Middle frontal gyrus (tissue), 1 donor: ENCODE measurements at regions not wholly inside any gene's neighbourhood (a gene's known extent, or its start where the extent isn't known, plus 50 kb on each side); places are given as distances from the start of the nearest gene placed in this dataset.

Source experiments
- DNase-seq: peaks from one replicate; pipeline ENCODE4 v3.0.0-alpha.2; 2015; ENCODE audit warnings: low spot score; ENCODE audit errors: extremely low spot score

DNA sequence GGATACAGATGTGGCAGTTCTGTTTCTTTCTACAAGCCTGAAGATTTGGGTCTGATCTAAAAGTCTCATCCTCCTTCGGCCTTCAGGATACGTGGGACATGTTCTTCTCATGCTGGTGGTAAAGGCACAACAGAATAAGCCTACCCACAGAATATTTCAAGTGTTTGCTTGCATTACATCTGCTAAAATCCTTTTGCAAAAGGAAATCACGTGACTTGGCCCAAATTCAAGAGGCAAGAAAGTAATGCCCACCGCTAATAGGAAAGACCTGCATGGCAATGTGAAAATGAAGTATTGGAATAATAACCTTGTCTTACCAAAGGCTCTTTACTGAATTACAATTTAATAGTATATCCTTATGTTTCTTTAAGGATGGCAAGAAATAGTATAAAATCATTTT lies 439.9 kb upstream of the TGFBR2 start:
- DNase-seq: no peak

DNA sequence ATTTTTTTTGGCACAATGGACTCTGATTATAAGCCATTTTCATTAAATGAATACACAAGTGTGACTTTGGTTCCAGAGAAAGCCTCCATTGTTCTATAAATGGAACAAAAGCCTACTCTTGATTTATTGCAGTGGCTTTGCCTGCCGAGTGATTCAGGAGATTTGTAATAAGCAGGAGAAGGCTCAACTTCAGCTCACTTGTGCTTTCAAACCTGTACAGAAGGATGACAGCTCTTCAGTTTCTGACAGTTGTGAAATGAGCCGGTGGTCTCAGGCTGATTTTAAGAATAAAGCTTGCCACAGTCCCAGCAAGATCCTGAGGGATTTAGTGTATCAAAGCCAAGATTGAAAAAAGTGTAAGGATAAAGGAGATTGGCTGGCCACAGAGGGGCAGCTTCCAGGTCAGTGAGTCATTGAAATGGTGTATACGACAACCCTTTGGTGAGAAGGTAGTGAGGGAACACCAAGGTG lies 438.8 kb upstream of the TGFBR2 start:
- peak; percentile 16 for DNase-seq

DNA sequence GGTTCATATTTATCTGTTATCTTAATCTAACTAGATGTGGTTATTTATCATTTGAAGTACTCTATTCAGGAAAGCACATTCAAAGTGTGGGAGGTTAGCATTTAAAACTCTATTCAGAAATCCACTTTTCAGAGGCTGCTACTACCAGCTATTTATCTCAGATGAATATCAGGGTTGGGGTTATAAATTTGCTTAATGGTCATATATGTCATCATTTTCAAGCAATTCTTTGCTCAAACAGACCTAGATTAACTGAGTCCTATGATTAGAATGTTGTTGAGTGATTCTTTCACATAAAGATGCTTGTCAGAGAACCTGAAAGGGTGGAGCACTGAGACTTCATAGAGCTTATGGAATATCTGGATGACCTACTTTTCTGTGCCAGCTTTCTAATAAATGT lies 436.9 kb upstream of the TGFBR2 start:
- no peak for DNase-seq

DNA sequence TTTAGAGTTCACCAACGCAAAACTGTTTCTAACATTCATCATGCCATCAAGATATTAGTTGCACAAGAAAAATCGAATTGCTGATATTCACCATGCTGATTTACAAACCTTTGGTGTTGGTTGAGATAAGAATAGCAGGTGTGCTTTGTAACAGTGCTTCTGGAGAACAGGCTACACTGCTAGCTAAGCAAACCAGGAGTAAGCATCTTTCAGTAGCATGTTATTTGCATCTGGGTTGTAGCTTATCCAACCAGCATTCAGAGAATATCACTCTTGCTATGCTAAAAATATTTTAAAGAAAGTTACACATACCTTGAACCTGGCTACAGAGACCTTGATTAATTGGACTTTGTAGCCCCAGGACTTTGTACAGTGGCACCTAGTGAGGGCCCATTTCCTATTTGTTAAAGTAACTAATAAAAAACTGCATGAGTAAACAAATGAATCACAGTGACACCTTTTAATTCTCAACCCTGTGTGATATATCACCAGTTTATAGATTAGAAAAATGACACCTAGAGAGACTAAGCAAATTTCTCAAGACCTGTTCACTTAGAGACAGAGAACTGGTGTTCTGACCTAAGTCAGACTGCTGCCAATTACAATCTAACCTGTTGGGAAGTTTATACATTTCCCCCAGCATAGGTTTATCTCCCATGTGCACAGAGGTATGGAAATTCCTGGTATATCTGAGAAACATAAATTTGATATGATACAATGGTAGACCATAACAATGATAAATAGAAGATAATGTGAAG lies 435.5 kb upstream of the TGFBR2 start:
- no peak for DNase-seq

DNA sequence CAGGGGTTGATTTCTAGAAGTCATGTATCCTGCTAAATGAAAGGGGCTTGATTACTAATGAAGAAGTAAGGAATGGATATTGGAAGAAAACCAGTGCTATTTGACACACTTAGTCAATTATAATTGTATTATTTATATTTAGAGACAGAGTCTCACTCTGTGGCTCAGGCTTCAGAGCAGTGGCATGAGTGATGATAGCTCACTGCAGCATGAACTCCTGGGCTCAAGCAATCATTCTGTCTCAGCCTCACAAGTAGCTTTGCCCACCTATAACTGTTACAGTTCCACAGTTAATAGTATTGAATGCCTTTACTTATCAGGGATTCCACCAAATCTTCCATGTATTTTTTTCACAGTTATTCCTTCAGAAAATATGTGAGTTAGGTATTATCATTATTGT lies 432.0 kb upstream of the TGFBR2 start:
- no peak for DNase-seq

DNA sequence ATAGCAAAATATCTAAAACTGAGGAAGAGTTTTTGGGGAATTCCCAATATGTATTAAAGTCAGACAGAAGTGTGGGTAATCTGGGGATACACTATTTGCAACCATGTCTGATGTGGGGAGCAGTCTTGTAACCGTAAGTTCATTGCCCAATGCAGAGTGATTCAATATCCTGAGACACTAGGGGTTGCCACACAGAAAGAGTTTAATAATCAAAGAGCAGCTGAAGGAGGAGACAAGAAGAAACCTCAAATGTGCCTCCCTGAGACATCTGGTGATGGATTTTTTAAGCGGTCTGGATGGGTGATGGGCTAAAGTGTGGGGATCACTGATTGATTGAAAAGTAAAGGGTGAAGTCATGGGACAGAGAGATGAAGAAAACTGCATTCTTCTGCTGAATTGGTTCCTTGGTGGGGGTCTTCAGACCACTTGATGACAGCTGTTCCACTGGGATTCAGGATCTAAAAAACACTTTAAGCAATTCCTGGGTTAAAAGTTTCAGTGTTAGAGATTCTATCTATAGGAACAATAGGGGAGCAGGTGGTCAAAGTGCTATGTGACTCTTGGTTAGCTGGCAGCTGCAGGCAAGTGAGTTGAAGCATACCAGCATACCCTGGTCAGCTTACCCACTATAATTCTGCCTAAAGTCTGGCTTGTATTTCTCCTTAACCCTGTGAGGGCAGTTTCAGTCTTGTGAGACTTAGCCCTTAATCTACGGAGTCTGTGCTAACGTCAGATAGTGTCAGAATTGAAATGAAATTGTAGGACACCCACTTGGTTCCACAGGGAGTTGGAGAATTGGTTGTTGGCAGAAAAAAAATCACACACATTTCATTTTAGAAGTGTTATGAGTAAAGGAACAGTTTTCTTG lies 425.9 kb upstream of the TGFBR2 start:
- DNase-seq: no peak

DNA sequence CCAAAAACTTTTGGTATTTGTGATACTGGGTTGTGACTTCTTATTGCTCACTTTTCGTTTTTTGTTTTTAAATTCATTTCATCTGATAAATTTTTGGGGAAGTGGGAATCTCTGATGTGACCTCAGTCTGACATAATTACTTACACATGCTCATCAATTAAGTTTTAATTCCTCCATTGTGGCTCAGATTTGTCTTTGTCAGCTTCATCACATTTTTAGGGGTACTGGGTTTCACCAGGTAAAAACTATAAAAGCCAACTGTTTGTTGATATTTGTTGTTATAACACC lies 425.3 kb upstream of the TGFBR2 start:
- no peak for DNase-seq

DNA sequence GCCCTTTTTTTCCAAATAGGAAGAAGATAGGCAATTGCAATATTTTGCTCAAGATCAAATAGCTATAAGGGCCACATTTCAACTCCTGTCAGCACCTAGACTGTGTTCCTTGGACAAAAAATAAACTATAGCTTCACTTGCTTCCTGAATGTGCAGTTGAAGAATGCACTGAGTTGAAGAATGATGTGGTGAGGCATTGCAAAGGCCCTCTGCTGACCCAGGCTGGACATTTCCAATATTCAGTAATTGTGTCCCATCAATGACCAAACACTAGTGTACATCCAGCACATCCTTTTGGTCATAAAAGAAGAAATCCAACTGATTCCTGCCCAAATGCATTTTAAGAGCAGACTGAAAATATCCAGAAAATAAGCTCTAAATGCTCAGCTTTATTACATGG lies 424.8 kb upstream of the TGFBR2 start:
- DNase-seq: no peak

DNA sequence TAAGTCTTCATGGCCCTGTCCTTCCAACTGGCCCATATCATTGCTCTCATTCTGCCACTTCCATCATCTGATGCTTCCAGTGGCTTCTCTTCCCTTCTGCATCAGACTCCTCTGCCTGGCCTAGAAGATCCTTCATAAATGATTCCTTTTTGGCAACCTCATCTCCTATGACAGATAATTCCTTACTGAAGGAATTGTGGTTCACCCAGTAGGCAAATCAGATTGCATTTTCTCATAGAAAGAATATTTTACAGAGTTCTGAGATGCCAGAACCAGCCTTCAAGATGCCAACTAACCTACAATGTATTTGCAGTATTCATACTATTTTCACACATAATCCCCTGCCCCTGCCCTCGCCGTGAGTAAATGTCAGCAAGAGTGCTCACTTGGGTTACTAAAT lies 423.0 kb upstream of the TGFBR2 start:
- no peak for DNase-seq

DNA sequence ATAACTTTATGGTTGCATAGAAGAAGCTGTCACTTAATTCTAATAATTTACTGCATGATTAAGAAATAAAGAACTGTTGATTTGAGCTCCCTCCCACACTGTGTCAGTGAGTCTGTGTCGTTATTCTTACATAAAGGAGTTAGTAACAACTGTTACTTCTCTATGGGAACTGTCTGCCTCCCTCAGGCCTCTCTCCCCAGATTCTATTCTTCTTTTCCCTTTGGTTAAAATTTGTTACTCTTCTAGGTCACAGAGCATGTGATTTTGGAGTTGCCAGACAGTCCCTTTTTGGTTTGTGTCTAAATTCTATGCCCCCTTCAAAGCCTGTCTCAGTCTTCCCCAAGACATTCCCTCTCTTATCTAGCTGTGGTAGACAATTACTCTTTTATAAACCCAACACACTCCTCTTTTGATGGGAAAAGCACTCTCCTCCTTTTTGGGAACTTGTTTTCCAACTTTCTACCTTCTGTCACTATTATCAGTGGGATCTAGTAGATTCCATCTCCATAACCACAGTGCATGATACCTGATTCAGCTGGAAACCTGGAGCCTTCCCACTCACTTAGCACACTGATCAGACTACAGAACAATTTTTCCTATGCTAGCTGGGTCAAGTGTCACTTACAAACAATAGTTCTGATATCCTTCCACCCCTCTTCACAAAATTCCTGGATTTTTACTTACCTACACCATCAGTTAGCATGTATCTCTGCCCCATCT lies 422.1 kb upstream of the TGFBR2 start:
- DNase-seq: no peak

DNA sequence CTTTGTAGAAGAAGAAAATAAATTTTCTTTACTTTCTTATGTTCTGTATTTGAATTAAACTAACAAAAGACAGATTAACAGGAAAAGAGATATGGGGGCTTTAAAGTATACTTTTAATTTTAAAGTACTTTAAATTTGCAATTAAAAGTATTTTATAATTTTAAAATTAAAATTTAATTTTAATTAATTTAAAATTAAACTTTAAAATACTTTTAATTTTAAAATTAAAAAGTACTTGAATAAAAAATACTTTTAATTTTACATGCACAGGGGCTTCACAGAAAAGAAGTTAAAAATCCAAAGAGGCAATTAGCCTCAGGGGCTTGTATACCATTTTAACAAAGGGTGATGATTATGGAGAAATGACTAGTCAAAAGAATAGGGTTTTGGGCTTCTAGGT lies 420.5 kb upstream of the TGFBR2 start:
- no peak for DNase-seq

DNA sequence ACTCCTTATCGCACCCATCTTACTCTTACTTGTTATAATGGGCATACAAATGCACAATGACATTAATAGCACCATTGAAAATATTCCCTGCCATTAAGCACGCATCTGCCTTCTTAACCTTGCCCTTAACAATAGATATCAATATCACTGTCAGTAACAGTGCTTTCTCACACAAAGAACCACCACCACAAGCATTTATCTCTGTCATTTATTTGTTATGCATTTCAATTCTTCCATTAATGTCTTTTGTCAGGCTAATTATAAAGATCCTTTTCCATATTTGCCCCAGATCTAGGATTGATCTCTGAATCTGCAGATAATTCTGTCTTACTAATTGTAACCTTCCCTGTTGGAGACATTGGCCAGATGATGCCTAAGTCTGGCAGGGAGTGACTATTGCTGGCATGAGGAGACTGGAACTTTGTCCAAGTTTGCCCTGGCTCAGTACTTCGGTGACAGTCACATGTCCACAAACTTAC lies 419.6 kb upstream of the TGFBR2 start:
- no peak for DNase-seq

DNA sequence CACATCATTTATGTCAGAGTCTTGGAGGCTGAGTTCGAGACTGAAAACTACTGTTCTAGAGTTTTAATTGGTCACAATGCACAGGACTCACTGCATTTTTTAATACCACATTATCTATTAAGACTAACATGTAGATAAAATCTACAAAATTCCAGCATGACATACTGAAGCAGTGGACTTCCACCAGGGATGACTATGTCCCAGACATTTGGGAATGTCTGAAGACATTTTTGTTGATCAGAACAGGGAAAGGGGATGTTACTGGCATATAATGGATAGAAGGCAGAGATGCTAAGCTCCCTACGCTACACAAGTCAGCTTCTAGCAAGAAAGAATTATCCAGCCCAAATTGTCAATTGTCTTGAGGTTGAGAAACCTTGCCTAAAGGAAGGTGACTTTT lies 419.0 kb upstream of the TGFBR2 start:
- no peak for DNase-seq

DNA sequence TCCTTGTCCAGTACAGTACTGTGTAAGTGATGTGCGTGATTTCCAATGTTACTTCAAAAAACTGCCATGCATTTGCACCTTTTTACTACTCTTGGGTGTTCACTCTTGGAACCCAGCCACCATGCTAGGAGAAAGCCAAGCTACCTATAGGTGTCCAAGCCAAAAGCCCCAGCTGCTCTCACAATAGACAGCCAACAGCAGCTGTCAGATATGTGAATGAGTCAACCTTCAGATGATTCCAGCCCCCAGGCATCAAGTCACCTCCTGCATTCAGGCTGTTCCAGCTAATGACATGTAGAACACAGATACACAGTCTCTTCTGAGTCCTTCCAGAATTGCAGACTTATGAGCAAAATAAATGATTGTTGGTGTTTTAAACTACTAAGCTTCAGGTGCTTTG lies 417.7 kb upstream of the TGFBR2 start:
- DNase-seq: no peak

DNA sequence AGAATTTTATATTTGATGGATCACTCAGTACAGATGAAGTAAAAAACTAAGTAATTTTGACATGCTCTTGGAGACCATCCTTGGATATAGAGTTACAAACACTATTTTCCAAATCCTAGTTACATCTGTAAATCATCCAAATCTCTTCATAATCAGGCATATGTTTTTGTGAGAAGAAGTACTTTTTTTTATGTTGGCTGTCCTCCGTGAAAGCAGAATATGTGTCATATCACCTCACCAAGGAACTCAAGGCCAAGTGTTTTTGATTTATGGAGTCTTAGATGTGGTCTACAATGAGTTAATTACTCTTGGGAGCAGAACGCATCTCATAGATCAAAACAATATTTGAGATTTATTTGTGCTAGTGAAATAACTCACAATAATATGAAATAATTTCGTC lies 416.5 kb upstream of the TGFBR2 start:
- DNase-seq: no peak

DNA sequence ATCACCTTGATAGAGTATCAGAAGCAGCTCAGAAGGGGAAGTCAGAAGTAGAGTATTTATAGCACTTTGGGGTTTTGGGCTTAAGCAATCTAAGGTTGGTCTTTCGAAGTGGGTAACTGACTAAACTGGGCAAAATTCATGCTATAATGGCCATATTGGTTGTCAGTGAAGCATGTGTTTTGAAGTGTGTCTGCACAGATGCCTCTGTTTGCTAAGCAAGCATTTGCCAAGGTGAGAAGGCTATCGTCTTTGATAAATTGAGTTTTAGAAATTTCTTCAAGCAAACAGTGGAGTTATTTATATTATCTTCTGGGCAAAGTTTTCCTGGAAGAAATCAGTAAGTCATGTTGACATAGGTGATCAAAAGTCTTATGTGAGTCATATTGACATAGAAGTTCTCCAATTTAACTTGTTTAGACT lies 412.8 kb upstream of the TGFBR2 start:
- no peak for DNase-seq

DNA sequence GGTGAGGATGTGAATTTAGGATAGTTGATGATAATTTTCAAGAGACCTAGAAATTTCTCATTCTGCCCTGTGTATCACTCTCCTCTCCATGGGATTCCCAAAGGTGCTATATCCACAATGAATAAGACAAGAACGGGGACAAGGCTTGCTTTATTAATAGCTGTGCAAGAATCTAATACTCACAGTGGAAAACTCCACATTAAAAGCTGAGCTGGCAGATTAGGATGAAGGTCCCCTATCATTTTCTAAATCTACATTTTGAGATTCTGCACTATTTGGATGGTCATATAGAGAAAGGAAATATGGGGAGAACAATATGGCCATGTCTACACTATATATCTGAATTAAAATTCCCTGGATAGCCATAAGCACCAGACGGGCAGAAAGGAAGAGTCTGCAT lies 411.0 kb upstream of the TGFBR2 start:
- no peak for DNase-seq

DNA sequence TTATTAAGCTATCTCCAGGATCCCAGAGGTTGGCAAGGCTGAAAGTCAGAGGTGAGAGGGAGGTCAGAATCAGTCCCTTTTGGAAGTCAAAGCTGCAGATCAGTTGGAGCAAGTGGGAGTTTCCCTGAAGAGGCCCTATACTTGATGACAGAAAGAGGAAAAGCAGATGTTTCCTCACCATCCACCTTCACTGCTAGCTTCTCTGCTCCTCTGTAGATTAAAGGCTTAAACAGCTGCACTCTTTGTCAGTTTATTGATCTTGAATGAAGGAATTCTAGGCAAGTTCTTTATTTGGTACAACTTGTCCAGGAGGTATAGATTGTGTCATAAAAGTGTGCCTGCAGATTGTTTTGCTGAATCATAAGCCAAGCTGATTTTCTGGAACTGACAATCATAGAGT lies 408.2 kb upstream of the TGFBR2 start:
- no peak for DNase-seq

DNA sequence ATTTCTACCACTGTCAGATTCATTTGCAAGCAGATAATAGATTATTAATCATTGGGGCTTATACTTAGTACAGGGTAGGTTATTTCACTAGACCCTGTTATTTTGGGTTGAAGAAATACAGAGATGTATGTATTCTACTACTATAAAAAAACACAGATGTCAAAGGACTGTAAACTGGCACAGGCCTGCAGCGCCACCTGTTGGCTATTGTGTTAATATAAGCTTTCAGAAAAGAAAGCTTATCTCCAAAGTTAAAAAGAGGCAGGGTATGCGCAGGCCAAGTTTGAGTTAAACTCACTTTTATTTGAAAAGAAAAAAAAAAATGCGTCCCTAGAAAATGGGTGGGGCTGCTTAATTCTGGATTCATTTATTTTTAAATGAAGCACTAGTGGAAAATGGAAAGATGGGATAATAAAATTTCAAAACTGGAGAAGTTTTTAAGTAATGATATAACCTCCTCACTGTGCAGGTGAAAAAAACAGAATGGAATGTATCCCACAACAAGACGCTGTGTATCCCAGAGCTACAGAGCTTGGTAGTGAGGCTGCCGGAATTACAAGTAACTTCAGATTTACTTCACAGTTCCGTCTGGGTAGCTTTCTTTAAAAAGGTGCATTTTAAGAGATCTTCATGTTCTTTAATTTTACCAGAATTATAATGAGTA lies 407.2 kb upstream of the TGFBR2 start:
- DNase-seq: peak; percentile 68

DNA sequence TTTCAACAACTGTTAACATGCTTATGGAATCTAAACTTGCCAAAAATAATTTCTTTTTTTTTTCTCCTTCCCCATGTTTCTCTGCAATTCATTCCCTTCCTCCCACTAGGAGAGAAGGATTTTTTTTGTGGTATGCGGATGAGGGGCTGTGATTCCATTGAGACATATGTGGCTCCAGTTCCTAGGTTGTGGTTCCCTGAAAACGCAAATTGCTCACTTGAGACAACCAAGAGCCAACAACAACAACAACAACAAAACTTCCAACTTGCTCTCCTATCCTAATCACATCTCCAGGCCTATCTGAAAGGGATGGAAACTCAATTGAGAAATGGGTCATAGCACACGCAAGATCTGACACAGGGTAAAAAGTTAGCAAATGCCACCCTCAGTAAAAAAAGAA lies 406.5 kb upstream of the TGFBR2 start:
- DNase-seq: no peak

DNA sequence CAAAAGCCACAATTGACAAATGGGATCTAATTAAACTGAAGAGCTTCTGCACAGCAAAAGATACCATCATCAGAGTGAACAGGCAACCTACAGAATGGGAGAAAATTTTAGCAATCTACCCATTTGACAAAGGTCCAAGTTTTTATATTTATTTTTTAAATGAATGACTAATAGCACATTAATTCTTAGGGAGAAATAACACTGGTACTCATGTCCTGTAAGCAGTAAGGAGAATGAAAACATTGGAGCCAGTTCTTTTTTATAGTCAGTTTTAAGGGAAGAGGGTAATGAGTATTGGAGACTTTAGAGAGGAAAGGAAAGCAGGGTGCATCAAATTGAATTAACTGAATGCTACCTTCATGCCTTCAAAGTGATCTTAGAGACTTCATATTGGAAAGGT lies 404.7 kb upstream of the TGFBR2 start:
- no peak for DNase-seq

DNA sequence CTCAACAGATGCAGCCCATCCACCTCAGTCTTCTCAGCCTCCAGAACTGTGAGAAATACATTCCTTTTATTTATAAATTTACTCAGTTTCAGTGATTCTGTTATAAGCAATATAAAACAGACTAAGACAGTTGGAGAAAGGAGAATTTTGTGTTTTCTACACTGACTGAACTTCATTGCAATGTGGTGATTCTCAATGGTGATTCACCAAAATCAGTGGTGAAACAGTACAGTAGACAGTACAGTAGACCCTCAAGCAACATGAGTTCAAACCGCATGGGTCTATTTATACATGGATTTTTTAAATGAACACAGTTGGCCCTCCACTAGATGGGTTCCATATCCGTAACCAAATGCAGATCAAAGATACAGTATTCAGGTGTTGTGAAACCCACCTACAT lies 403.1 kb upstream of the TGFBR2 start:
- DNase-seq: no peak
